HG03520 (cell line): ENCODE measurements at regions not wholly inside any gene's neighbourhood (a gene's known extent, or its start where the extent isn't known, plus 50 kb on each side); places are given as distances from the start of the nearest gene placed in this dataset.
A peak's percentile ranks its signal among the peaks of the same experiment; 100 is the strongest.

Source experiments
- ATAC-seq: cut with Tn5 transposase; IDR thresholded peaks from one replicate; pipeline ENCODE4 v1.9.1; 2021; ENCODE audit warnings: mild to moderate bottlenecking, moderate library complexity; ENCODE audit not compliant: unreplicated experiment

GRCh38 chr3:68328049-68328448 lies 604.3 kb downstream of the TAFA4 start:
- ATAC-seq: no peak

GRCh38 chr3:68315964-68316363 lies 616.4 kb downstream of the TAFA4 start:
- ATAC-seq: no peak

GRCh38 chr3:68315546-68315945 lies 616.8 kb downstream of the TAFA4 start:
- ATAC-seq: no peak

GRCh38 chr3:68306571-68306970 lies 625.8 kb downstream of the TAFA4 start:
- ATAC-seq: no peak

GRCh38 chr3:68295457-68295856 lies 636.9 kb downstream of the TAFA4 start:
- ATAC-seq: no peak

DNA sequence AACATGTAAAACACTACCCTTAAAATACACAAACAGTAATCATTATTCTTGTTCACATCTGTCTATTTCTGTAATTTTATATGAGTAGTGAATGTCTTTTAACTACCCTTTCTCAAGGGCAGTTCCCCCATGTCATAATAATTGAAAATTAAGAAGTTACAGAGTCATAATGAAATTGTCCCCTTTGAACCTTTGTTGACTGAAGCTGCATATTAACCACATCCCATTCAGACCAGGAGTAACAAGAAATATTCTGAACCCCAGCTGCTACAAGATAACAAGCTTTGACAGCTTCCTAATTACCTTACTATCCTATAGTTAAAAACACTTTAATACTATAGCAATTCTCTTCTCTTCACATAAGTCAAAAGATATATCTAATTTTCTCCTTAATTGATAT lies 635.9 kb upstream of the SUCLG2 start:
- no peak for ATAC-seq

DNA sequence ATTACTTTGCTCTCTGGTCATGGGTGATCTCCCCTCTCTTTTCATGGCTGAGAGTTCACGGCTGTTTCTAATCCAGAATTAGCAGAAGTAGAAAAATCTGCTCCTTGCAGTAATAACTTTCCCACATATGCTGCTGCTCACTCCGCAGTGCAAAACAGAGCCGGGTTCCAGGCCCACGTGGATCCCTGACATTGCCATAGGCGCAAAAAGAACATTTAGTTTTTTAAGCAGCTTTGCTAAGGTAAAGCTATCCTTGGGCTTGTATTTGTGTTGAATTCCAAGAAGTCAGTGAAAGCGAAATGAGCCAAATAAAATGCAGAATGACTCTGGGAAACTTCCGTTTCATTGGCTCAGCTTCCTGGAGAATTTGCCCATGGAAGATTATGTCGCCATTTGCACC lies 633.7 kb upstream of the SUCLG2 start:
- no peak for ATAC-seq

DNA sequence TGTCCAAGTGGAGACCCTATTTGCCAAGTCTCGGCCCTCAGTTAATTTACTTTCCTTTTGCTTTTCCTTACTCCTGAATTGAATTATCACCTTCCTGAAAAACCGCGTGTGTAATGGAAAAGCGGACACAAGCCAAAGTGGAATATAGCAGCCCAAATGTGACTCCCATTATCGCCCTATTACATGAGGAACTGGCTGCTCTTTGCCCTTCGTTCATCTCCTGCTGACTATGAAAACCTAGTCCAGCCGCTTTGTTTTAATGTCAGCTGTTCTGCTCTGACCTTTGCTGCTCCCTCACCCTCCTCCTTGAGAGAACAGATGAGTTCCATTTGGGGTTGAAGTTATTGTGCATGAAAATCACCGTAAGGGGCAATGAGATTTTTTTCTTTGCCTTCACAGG lies 632.7 kb upstream of the SUCLG2 start:
- ATAC-seq: no peak

GRCh38 chr3:68274286-68274685 lies 619.9 kb upstream of the SUCLG2 start:
- no peak for ATAC-seq

- no peak for ATAC-seq
Observed at GRCh38 chr3:68271145-68271544, 616.7 kb upstream of the SUCLG2 start.

- no peak for ATAC-seq
Observed at GRCh38 chr3:68256635-68257223, 602.3 kb upstream of the SUCLG2 start.

DNA sequence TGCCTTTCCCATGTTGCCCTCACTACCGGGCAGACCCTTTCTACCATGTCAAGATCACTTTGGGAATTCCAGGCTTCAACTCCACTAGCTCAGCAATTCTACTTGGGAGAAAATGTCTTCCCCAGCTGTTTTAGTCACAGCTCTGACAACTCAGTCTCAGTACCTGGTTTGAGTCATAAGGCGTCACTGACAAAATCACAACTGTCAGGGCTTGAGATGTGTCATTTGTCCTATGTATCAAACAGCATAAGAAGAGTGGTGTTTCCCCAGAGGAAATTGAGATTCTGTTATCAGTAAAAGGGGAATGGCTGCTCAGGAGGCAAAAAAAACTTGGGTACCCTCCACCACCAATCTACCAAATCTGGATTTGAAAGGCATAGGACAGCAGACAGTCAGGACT lies 594.9 kb upstream of the SUCLG2 start:
- no peak for ATAC-seq

- no peak for ATAC-seq
Observed at GRCh38 chr3:68242606-68243005, 588.2 kb upstream of the SUCLG2 start.

GRCh38 chr3:68239542-68239941 lies 585.1 kb upstream of the SUCLG2 start:
- no peak for ATAC-seq

DNA sequence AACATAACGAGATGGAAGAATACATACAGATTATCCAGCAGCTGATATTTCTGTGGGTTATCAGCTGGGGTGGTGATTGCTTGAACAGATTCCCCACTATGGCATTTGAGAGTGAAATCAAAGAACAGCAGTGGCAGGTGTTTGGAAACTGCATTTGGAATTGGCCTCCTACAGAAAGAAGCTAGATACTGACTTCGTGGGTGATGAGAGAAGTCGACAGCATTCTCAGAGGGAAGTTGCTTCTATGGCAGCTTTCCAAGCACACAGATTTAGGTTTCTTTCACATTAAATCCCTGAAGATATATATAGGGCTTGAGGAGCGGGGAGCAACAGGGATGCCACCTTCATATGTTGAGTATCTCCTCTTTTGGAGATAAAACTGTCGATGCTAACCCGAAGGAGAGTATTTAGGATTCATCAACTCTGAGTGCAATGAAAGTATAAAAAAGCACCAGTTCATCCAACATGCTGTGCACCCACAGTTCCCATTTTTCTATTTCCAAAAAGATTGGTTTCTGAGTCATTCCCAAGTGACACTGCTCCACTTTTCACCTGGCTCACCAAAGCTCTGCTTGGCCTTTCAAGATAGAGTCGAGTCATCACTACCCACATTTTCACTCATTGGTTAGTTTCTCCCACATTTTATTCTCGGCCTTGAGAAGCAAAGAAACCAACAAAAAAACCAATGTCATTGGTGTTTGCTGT lies 579.8 kb upstream of the SUCLG2 start:
- ATAC-seq: no peak

- ATAC-seq: no peak
Observed at GRCh38 chr3:68228856-68229255, 574.4 kb upstream of the SUCLG2 start.

DNA sequence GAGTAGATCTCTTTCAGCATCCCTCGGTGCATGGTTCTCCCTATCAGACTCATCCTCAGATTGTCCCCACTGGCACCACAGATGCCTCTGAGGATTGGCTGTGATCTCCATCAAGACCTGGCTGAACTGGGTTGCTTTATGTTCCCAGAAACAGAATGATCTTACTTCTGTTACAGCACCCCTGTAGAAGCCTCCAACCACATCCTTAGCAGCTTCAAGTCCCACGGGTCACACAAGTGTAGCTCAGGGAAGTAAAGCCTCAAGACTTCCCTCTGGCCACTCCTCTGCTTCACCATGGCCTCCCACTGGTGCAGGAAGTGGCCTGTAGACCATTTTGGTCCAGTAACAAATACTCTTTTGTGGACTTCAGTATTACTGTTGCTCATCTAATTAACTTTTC lies 566.4 kb upstream of the SUCLG2 start:
- ATAC-seq: no peak

DNA sequence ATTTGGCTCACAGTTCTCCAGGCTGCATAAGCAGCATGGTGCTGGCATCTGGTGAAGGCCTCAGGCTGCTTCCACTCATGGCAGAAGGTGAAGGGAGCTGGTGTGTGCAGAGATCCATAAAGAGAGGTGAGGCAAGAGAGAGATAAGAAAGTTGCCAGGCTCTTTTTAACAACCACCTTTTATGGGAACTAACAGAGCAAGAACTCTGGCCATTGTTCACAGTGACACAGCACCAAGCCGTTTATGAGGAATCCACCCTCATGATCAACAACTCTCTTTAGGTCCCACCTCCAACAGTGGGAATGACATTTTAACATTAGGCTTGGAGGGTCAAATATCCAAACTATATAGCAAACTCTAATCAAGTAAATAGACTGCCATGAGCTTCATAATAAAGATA lies 557.2 kb upstream of the SUCLG2 start:
- ATAC-seq: no peak

DNA sequence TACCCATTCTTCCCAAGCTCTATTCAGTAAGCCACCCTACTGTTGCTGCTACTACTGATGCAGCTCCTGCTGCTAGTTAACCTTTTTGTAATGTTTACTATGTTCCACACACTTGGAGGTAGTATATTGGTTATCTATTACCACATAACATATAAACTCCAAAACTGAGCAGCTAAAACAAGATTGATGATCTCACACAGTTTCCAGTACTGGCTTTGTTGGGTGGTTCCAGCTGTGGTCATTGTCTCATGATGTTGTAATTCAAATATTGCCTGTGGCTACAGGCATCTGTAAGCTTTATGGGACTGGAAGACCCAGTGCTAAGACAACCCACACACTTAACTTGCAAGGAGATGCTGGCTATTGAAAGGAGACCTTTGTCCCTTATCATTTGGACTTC lies 556.2 kb upstream of the SUCLG2 start:
- ATAC-seq: no peak

- peak; percentile 51 for ATAC-seq
Observed at GRCh38 chr3:68207327-68207726, 552.9 kb upstream of the SUCLG2 start.

- no peak for ATAC-seq
Observed at GRCh38 chr3:68206524-68207117, 552.2 kb upstream of the SUCLG2 start.

GRCh38 chr3:68186733-68187132 lies 532.3 kb upstream of the SUCLG2 start:
- ATAC-seq: no peak

DNA sequence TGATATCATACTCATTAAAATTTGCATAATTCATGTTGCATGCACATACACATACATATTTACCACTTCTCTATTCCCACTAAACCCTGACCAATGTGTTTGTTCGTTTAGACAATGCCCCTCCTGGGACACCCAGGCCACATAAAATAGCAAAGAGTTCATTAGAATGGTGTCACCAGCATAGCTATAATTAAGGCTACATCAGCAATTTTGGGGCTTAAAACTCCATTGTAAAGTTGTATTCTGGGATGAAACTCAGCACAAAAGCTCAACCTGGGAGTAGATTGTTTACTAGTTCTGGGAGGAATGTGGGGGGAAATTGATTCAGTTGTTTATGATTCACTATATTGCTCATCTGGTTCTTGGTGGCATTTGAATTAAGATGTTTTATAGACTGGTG lies 522.2 kb upstream of the SUCLG2 start:
- ATAC-seq: no peak
